Left lung (tissue), 4 donors: ENCODE measurements at regions not wholly inside any gene's neighbourhood (a gene's known extent, or its start where the extent isn't known, plus 50 kb on each side); places are given as distances from the start of the nearest gene placed in this dataset.

Experiments used
- ATAC-seq: fragments of 200-7000 bp; cut with Tn5 transposase; one replicate; pipeline ENCODE4 v1.9.1; 2020; ENCODE audit warnings: moderate library complexity
- DNase-seq, 4 donors: peaks; one replicate each; pipeline ENCODE4 v3.0.0-alpha.2; 2013 to 2020
- H3K27ac ChIP-seq, 2 donors: fragments of 200-600 bp; sonication (generic) in 1 of 2; one replicate each; pipeline versions ENCODE4 v1.5.0 to v1.8.0; 2020 to 2021
- H3K27me3 ChIP-seq, 2 donors: fragments of 200-600 bp; sonication (generic) in 1 of 2; one replicate each; pipeline versions ENCODE4 v1.5.0 to v1.8.0; 2020 to 2021
- H3K36me3 ChIP-seq, 2 donors: fragments of 200-600 bp; sonication (generic) in 1 of 2; one replicate each; pipeline versions ENCODE4 v1.5.0 to v1.8.0; 2020 to 2021
- H3K4me1 ChIP-seq, 2 donors: fragments of 200-600 bp; one replicate each; pipeline ENCODE4 v1.8.0; 2021
- H3K4me3 ChIP-seq, 2 donors: fragments of 200-600 bp; sonication (generic) in 1 of 2; one replicate each; pipeline versions ENCODE4 v1.5.0 to v1.8.0; 2020 to 2021; ENCODE audit warnings: mild to moderate bottlenecking in 1 of 2
- H3K9me3 ChIP-seq, 2 donors: fragments of 200-600 bp; sonication (generic) in 1 of 2; one replicate each; pipeline versions ENCODE4 v1.5.0 to v1.8.0; 2020 to 2021
- intact Hi-C, 2 donors: fragments of 100-400 bp; cut with DNase I; formaldehyde crosslinking; loops; one replicate each; pipeline versions ENCODE4 v1.11.2 to v1.14.2; 2022
- TF ChIP-seq, protein P1 (sequence below), 2 donors: fragments of 200-600 bp; sonication (generic) in 1 of 2; IDR thresholded peaks; one replicate each; pipeline versions ENCODE4 v1.5.0 to v1.8.0; 2021; ENCODE audit warnings: antibody characterized with exemption in 2 of 2
- donor health status: DM: no; HTN: yes; CAD: no.
- donor health status: DM: no; HTN: no; CAD: no.

DNA sequence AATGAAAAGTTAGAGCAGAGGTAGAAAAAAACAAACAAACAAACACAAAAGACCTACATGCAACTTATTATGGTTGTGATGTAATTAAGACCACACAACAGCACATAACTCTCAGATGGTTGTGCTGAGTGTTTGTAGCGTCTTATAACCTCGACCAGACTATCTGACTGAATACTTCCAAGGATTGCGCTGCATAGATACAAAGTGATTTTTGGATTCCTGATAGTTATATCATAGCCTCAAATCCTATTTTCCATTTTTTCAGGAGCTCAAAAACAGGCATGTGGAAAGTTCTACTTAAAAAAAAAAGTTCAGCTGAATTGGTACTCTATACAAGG lies 236.1 kb downstream of the SPRY1 start:
- Histone ChIP-seq H3K4me3 (no peak overlapping the region), H3K36me3 (no peaks in the 10 kb centered on the region), H3K4me1 (no peaks in the 10 kb centered on the region), H3K27me3 (no peaks in the 10 kb centered on the region), H3K27ac (no peak overlapping the region), H3K9me3 (peaks cover 0 to 2% of the 10 kb centered on the region in 2 donors)
- DNase-seq (no peak), ATAC-seq (no peak)
- intact Hi-C loops: no loop called here
- TF ChIP-seq, protein P1, sequence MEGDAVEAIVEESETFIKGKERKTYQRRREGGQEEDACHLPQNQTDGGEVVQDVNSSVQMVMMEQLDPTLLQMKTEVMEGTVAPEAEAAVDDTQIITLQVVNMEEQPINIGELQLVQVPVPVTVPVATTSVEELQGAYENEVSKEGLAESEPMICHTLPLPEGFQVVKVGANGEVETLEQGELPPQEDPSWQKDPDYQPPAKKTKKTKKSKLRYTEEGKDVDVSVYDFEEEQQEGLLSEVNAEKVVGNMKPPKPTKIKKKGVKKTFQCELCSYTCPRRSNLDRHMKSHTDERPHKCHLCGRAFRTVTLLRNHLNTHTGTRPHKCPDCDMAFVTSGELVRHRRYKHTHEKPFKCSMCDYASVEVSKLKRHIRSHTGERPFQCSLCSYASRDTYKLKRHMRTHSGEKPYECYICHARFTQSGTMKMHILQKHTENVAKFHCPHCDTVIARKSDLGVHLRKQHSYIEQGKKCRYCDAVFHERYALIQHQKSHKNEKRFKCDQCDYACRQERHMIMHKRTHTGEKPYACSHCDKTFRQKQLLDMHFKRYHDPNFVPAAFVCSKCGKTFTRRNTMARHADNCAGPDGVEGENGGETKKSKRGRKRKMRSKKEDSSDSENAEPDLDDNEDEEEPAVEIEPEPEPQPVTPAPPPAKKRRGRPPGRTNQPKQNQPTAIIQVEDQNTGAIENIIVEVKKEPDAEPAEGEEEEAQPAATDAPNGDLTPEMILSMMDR (IDR thresholded peaks at IDR 0.05): no peak

DNA sequence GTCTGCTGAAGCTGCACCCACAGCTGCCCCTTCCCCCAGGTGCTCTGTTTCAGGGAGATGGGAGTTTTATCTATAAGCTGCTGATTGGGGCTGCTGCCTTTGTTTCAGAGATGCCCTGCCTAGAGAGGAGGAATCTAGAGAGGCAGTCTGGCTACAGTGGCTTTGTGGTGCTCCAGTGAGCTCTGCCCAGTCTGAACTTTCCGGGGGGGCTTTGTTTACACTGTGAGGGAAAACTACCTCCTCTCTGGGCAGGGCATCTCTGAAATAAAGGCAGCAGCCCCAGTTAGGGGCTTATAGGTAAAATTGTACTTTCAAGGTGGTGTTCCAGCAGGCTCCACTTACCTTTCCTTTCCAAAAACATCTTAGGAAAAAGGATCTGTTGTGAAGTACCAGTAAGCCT lies 242.2 kb downstream of the SPRY1 start:
- Histone ChIP-seq H3K9me3 (peaks cover 0 to 2% of the 10 kb centered on the region in 2 donors), H3K36me3 (no peaks in the 10 kb centered on the region), H3K27ac (no peak overlapping the region), H3K4me3 (no peak overlapping the region), H3K27me3 (no peaks in the 10 kb centered on the region), H3K4me1 (no peaks in the 10 kb centered on the region)
- TF ChIP-seq, protein P1 (IDR thresholded peaks at IDR 0.05): no peak
- no peak for DNase-seq
- intact Hi-C loops: no loop called here
- no peak for ATAC-seq

DNA sequence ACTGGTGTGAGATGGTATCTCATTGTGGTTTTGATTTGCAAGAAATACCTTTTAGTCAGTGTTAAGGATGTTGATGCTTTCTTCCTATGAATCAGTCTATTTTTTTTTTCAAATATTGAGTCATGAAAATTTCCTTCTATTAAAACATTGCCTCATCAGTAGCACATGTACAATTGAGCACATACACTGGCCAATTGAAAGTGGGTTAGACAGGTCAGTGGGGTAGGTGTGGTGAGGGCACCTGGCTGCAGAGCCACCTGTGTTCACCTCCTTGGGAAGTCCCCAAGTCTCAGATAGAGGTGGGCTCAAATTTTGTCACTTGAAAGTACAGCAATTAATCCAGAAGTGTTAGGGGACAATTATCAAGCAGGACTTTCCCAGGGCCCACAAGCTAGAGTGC lies 243.7 kb downstream of the SPRY1 start:
- ATAC-seq (no peak), DNase-seq (no peak)
- Histone ChIP-seq H3K4me3 (no peak overlapping the region), H3K27ac (no peak overlapping the region), H3K9me3 (no peaks in the 10 kb centered on the region), H3K27me3 (no peaks in the 10 kb centered on the region), H3K36me3 (no peaks in the 10 kb centered on the region), H3K4me1 (no peaks in the 10 kb centered on the region)
- intact Hi-C loops: no loop called here
- TF ChIP-seq, protein P1 (IDR thresholded peaks at IDR 0.05): no peak

DNA sequence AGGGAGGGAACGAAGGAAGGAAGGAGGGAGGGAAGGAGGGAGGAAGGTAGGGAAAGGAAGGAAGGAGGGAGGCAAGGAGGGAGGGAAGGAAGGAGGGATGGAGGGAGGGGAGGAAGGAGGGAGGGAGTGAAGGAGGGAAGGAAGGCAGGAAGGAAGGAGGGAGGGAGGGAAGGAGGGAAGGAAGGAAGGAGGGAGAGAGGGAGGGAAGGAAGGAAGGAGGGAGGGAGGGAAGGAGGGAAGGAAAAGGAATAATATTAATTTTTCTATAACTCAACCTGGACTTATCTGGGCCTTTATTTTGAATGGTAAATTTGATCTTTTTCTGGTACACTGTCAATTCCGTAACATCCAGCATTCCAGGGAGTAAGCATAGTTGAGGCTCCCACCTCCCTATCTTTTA lies 244.2 kb downstream of the SPRY1 start:
- intact Hi-C loops: no loop called here
- Histone ChIP-seq H3K27ac (no peak overlapping the region), H3K9me3 (no peaks in the 10 kb centered on the region), H3K27me3 (no peaks in the 10 kb centered on the region), H3K4me3 (no peak overlapping the region), H3K4me1 (no peaks in the 10 kb centered on the region), H3K36me3 (no peaks in the 10 kb centered on the region)
- DNase-seq (no peak), ATAC-seq (no peak)
- TF ChIP-seq, protein P1 (IDR thresholded peaks at IDR 0.05): no peak

DNA sequence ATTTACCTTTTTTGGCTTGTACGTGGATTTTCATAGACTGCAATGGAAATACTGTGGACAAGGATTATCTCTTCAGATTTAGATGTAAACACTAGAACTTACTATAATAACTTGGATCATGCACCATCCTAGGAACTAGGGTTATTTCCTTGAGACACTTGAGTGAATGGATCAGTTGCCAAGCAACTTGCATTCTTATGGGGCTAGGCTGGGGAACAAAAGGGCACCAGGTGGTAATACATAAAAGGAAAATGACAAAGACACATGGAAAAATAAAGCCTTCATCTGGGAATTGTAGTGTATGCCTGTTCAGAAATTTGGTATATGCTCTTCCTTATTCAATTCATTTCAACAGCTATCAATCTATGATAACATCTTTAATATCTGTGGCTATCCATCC lies 247.1 kb downstream of the SPRY1 start:
- no peaks in the 10 kb centered on the region for H3K36me3 ChIP-seq
- DNase-seq (no peak), ATAC-seq (no peak)
- no peaks in the 10 kb centered on the region for H3K9me3 ChIP-seq
- no peaks in the 10 kb centered on the region for H3K27me3 ChIP-seq
- H3K4me3 ChIP-seq: no peak overlapping the region
- H3K27ac ChIP-seq: no peak overlapping the region
- intact Hi-C loops: no loop called here
- H3K4me1 ChIP-seq: no peaks in the 10 kb centered on the region
- TF ChIP-seq, protein P1 (IDR thresholded peaks at IDR 0.05): no peak
